AG09309 (cell line): ENCODE measurements at regions not wholly inside any gene's neighbourhood (a gene's known extent, or its start where the extent isn't known, plus 50 kb on each side); places are given as distances from the start of the nearest gene placed in this dataset.
"Not testable (repeated sequence)": the region's sequence is repeated elsewhere in the genome, so short reads cannot be mapped to it uniquely, and the experiment has no call there.

Experiments
- DNase-seq: peaks from one replicate; pipeline ENCODE4 v3.0.0-alpha.2; 2010; ENCODE audit warnings: low read depth
- H3K4me3 ChIP-seq: 2 replicates; pipeline ENCODE4 v1.5.1; 2011; ENCODE audit warnings: mild to moderate bottlenecking, low read depth, low read length, moderate library complexity; ENCODE audit not compliant: control insufficient read depth
- CTCF ChIP-seq: IDR thresholded peaks from 2 replicates; pipeline ENCODE4 v1.5.1; 2011; ENCODE audit warnings: mild to moderate bottlenecking, low read depth, low read length, inconsistent platforms; ENCODE audit not compliant: insufficient read depth, control insufficient read depth; ENCODE audit errors: missing control alignments

- no peak for DNase-seq
- no peak for TF ChIP-seq CTCF
- no peak overlapping the region for H3K4me3 ChIP-seq
Measured at GRCh38 chr6:140711019-140711613, 1336.7 kb upstream of the CITED2 start.

- H3K4me3 ChIP-seq, result no peak overlapping the region
- TF ChIP-seq CTCF, result no peak
- DNase-seq, result no peak
Measured at GRCh38 chr6:140708441-140708840, 1334.0 kb upstream of the CITED2 start.

- not testable (repeated sequence) for DNase-seq
Measured at GRCh38 chr6:140704008-140704407, 1329.6 kb upstream of the CITED2 start.

GRCh38 chr6:140697585-140697984 is 1323.1 kb upstream of the CITED2 start:
- no peak for DNase-seq
- no peak overlapping the region for H3K4me3 ChIP-seq
- TF ChIP-seq CTCF, result no peak

More at GRCh38 chr6:140704008-140704407, 1329.6 kb upstream of the CITED2 start:
- H3K4me3 ChIP-seq, result not testable (repeated sequence)

GRCh38 chr6:140684776-140685550 is 1310.5 kb upstream of the CITED2 start:
- no peak for TF ChIP-seq CTCF
- DNase-seq, result no peak
- H3K4me3 ChIP-seq, result no peak overlapping the region

GRCh38 chr6:140677781-140678528 is 1303.5 kb upstream of the CITED2 start:
- no peak for TF ChIP-seq CTCF
- DNase-seq, result no peak
- H3K4me3 ChIP-seq, result no peak overlapping the region

GRCh38 chr6:140671926-140672325 is 1297.5 kb upstream of the CITED2 start:
- no peak overlapping the region for H3K4me3 ChIP-seq
- no peak for DNase-seq
- TF ChIP-seq CTCF, result no peak
